Muscle of leg (tissue), 3 donors: ENCODE measurements at regions not wholly inside any gene's neighbourhood (a gene's known extent, or its start where the extent isn't known, plus 50 kb on each side); places are given as distances from the start of the nearest gene placed in this dataset.

Experiments
- DNase-seq: peaks from one replicate; pipeline ENCODE4 v3.0.0; 2013
- H3K27ac ChIP-seq: one replicate; pipeline ENCODE4 v1.5.1; 2013; ENCODE audit warnings: mild to moderate bottlenecking, low read length, control low read depth
- H3K27me3 ChIP-seq: one replicate; pipeline ENCODE4 v1.6.1; 2013; ENCODE audit warnings: low read length; ENCODE audit not compliant: control insufficient read depth, insufficient read depth
- H3K36me3 ChIP-seq: one replicate; pipeline ENCODE4 v1.6.1; 2013; ENCODE audit warnings: low read length; ENCODE audit not compliant: control insufficient read depth, insufficient read depth
- H3K4me1 ChIP-seq: one replicate; pipeline ENCODE4 v1.6.1; 2013; ENCODE audit warnings: low read length; ENCODE audit not compliant: control insufficient read depth, insufficient read depth
- H3K4me3 ChIP-seq: one replicate; pipeline ENCODE4 v1.5.1; 2013; ENCODE audit warnings: low read length, control low read depth
- H3K9me3 ChIP-seq: replicated peaks from 2 replicates; pipeline ENCODE4 v1.6.1; 2013; ENCODE audit warnings: low read depth, low read length; ENCODE audit not compliant: control insufficient read depth
- whole genome bisulfite sequencing: methylation state at CpG from one replicate; pipeline ENCODE4 v1.1.5; 2013; ENCODE audit warnings: missing lambda C conversion rate; ENCODE audit not compliant: insufficient coverage; 5-methylcytosine and 5-hydroxymethylcytosine counted together

DNA sequence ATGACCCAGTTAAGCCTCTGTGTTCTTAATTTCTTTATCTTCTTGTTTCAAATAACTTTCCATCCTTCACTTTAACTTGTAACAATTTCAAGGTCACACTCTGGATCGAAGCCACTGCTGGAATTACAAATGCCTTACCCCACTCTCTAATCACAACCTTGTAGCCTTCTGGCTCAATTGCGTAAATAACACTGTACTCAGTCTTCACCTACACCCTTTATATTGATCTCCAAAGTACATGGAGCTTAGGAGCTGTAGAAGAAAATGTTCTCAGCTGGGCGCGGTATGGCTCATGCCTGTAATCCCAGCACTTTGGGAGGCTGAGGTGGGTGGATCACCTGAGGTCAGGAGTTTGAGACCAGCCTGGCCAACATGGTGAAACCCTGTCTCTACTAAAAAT is 164.3 kb upstream of the NPSR1 start:
- WGBS: no CpG with 5 or more reads among the region's 4 CpGs
- H3K4me1 ChIP-seq: no peaks in the 10 kb centered on the region
- no peak overlapping the region for H3K4me3 ChIP-seq
- no peaks in the 10 kb centered on the region for H3K9me3 ChIP-seq
- H3K27ac ChIP-seq: no peak overlapping the region
- no peak for DNase-seq
- no peaks in the 10 kb centered on the region for H3K36me3 ChIP-seq
- no peaks in the 10 kb centered on the region for H3K27me3 ChIP-seq

DNA sequence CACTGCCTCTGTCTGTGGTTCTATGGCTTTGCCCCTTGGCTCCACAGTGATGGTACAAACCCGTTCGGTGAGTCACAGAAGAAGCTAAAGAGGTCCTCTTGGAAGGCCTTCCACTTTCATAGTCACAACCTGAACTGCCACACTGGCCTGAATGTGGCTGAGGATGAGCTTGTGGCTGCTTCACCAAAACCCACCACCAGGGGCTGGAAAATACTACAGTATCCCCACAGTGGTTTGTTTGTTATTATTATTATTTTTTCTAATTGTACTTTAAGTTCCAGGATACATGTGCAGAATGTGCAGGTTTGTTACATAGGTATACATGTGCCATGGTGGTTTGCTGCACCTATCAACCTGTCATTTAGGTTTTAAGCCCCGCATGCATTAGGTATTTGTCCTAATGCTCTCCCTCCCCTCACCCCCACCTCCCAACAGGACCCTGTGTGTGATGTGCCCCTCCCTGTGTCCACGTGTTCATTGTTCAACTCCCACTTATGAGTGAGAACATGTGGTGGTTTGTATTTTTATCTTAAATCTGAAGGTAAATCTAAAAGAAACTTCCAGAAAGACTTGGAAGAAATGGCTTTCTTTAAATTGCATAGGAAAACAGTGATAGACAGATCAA is 160.8 kb upstream of the NPSR1 start:
- Histone ChIP-seq H3K4me1 (no peaks in the 10 kb centered on the region), H3K27me3 (no peaks in the 10 kb centered on the region), H3K27ac (no peak overlapping the region), H3K9me3 (no peaks in the 10 kb centered on the region), H3K4me3 (no peak overlapping the region), H3K36me3 (no peaks in the 10 kb centered on the region)
- no CpG with 5 or more reads among the region's 4 CpGs for WGBS
- DNase-seq: no peak

DNA sequence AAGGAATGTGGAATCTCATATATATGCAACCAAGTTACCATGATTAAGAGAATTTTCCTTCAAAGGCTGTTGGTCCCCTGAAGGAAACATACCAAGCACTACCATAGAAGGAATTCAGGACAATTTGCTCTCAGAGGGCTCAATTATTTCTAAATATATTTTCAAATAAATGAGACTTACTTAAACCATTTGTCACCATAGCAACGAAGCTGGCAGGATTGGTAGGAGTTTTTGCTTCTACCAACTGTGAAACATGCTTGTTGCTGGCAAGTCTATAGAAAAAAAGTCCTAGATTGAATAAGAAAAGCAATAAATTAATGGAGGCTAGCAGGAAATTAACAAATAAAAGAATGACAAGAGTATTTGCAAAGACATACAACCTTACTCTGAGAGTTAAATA is 156.9 kb upstream of the NPSR1 start:
- no peak for DNase-seq
- H3K9me3 ChIP-seq: no peaks in the 10 kb centered on the region
- H3K4me1 ChIP-seq: no peaks in the 10 kb centered on the region
- no peak overlapping the region for H3K27ac ChIP-seq
- WGBS: no CpG with 5 or more reads among the region's 1 CpG
- H3K4me3 ChIP-seq: no peak overlapping the region
- no peaks in the 10 kb centered on the region for H3K36me3 ChIP-seq
- H3K27me3 ChIP-seq: no peaks in the 10 kb centered on the region

DNA sequence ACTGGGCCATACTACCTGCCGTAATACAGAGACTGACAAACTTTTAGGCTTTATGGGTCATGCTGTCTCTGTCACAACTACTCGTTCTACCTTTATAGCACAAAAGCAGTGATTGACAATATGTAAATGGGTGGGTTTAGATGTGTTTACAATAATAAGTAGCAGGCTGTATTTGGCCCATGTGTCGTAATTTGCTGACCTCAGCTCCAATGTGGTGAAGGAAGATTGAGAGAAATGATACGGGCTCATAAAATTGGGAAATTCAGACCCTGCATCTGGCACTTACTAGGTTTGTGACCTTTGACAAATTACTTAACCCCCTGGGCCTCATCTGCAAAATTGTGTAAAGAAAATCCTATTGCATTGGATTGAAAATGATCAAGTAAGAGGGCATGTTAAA is 150.8 kb upstream of the NPSR1 start:
- whole genome bisulfite sequencing: 100% methylated on average over 1 of the region's 4 CpGs
- Histone ChIP-seq H3K27ac (no peak overlapping the region), H3K4me3 (no peak overlapping the region), H3K27me3 (no peaks in the 10 kb centered on the region), H3K36me3 (no peaks in the 10 kb centered on the region), H3K4me1 (no peaks in the 10 kb centered on the region), H3K9me3 (no peaks in the 10 kb centered on the region)
- no peak for DNase-seq

DNA sequence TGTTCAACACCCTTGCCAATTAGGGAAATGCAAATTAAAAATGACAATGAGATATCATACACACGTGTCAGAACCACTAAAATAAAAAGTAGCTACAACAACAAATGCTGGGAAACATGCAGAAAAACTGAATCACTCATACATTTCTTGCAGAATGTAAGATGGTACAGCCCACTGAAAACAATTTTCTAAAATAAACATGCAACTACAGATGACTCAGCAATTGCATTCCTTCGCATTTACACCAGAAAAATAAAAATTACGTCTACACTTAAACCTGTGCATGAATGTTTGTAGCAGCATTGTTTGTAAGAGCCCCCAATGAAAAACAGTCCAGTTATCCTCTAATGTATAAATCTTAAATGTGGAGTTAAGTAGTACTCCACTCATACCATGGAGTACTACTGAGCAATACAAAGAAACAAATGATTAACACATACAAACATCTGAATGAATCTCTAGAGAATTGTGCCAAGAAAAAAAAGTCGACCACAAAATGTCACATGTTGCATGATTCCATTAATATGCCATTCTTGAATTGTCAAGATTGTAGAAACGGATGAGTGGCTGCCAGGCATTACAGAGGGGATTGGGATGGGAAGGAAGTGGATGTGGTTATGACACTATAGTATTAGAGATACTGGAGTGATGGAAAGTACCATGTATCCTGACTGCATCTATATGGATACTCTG is 134.6 kb upstream of the NPSR1 start:
- no peaks in the 10 kb centered on the region for H3K4me1 ChIP-seq
- 80% methylated on average over 1 of the region's 5 CpGs for WGBS
- H3K27me3 ChIP-seq: no peaks in the 10 kb centered on the region
- no peaks in the 10 kb centered on the region for H3K36me3 ChIP-seq
- H3K9me3 ChIP-seq: peaks cover 7% of the 10 kb centered on the region
- no peak for DNase-seq
- H3K27ac ChIP-seq: no peak overlapping the region
- no peak overlapping the region for H3K4me3 ChIP-seq

DNA sequence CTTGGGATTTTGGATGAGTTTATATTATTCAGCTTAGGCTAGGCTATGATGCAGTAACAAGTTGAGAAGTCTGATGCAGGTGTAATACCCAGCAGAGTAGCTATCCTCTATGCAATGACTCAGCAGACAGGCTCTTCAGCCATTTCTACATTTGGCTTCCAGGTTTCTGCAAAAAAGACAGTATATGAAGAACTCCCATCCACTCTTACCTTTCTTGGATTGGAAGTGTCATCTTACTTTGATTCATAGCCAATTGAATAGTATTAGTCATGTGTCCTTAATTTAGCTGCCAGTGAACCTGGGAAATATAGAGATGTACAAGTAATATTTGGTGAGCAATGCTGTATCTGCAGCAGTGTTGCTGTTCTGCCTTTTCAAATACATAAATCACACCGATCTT is 127.8 kb upstream of the NPSR1 start:
- no CpG with 5 or more reads among the region's 1 CpG for WGBS
- Histone ChIP-seq H3K4me3 (no peak overlapping the region), H3K9me3 (no peaks in the 10 kb centered on the region), H3K27ac (no peak overlapping the region), H3K4me1 (no peaks in the 10 kb centered on the region), H3K27me3 (no peaks in the 10 kb centered on the region), H3K36me3 (no peaks in the 10 kb centered on the region)
- DNase-seq: no peak

DNA sequence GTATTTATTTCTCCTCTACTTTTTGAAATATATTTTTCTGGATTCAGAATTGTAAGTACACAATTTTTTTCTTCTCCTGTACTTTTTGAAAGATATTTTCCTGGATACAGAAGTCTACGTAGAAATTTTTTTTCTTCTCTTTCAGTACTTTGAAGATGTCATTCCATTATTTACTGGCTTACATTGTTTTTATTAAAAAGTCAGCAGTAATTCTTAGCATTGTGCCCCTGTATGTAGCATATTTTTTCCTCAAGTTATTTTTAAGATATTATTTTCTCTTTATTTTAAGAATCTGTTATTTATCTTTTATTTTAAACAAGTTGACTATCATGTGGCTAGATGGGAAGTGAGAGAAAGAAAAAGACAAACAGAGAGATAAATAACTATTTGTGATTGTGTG is 119.0 kb upstream of the NPSR1 start:
- no peak overlapping the region for H3K27ac ChIP-seq
- H3K27me3 ChIP-seq: no peaks in the 10 kb centered on the region
- DNase-seq: no peak
- no peaks in the 10 kb centered on the region for H3K36me3 ChIP-seq
- H3K4me3 ChIP-seq: no peak overlapping the region
- no CpG with 5 or more reads among the region's 1 CpG for WGBS
- peaks cover 7% of the 10 kb centered on the region for H3K9me3 ChIP-seq
- no peaks in the 10 kb centered on the region for H3K4me1 ChIP-seq

DNA sequence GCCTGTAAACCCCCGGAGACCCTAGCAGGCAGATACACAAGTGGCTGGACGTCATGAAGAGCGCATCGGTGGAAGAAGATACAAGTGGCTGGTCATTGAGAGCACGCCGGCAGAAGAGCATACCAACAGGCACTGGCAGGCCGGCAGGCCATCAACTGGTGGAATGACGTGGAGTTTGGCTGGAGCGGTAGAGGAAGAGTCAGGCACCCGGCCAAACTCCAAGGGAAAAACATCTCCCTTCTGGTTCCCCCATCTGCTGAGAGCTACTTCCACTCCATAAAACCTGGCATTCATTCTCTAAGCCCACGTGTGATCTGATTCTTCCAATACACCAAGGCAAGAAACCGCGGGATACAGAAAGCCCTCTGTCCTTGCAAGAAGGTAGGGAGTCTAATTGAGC is 113.4 kb upstream of the NPSR1 start:
- no peaks in the 10 kb centered on the region for H3K4me1 ChIP-seq
- H3K27me3 ChIP-seq: no peaks in the 10 kb centered on the region
- no peak for DNase-seq
- H3K27ac ChIP-seq: no peak overlapping the region
- peaks cover 7% of the 10 kb centered on the region for H3K9me3 ChIP-seq
- H3K36me3 ChIP-seq: no peaks in the 10 kb centered on the region
- WGBS: 88% methylated on average over 7 of the region's 13 CpGs
- H3K4me3 ChIP-seq: no peak overlapping the region

DNA sequence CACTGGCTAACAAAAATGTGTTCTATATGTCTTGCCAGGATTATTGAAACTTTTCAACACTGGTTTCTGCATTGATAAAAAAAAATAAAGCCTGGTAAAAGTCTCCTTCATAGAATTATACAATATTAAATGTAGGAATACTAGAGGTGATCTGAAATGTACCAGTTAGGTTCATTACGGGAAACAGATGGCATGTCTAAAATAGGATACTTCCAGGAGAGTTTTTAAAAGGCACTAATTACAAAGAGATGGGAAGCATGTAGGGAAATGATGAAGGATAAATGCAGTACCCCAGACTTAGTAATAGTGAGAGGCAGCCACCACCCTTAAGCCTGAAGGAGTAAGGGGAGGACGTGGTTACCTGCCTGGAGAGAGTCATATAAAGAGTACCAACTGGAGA is 107.0 kb upstream of the NPSR1 start:
- no peak overlapping the region for H3K4me3 ChIP-seq
- DNase-seq: no peak
- H3K27ac ChIP-seq: no peak overlapping the region
- peaks cover 11% of the 10 kb centered on the region for H3K9me3 ChIP-seq
- no peaks in the 10 kb centered on the region for H3K36me3 ChIP-seq
- H3K27me3 ChIP-seq: no peaks in the 10 kb centered on the region
- no peaks in the 10 kb centered on the region for H3K4me1 ChIP-seq
- whole genome bisulfite sequencing: 78% methylated on average over 1 of the region's 2 CpGs

DNA sequence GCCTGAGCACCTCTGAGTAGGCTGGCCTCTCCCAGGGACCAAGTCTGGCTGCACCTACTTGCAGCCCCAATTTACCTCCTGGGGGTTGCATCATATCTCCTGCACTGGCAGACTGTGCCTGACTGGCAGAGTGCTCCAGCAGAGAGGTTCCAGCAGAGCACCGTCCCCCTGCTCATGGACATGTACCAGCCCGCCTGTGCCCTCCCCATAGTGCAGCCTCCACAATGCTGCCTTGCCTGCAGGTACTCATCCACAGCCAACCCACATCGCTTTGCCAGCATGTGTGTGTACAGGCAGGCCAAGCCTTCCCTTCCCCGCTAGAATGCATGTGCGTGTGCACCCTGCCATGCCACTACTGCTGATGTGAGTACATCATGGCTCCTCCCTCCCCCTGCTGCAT is 105.5 kb upstream of the NPSR1 start:
- DNase-seq: no peak
- Histone ChIP-seq H3K4me1 (no peaks in the 10 kb centered on the region), H3K9me3 (peaks cover 13% of the 10 kb centered on the region), H3K4me3 (no peak overlapping the region), H3K27me3 (no peaks in the 10 kb centered on the region), H3K27ac (no peak overlapping the region), H3K36me3 (no peaks in the 10 kb centered on the region)
- 97% methylated on average over 5 of the region's 5 CpGs for WGBS

DNA sequence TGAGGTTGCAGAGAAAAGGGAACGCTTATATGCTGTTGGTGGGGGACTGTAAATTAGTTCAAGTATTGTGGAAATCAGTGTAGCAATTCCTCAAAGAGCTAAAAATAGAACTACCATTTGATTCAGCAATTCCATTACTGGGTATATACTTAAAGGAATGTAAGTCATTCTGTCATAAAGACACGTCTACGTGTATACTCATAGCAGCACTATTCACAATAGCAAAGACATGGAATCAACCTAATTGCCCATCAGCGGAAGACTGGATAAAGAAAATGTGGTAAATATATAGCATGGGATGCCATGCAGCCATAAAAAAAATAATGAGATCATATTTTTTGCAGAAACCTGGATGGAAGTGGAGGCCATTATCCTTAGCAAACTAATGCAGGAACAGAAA is 100.0 kb upstream of the NPSR1 start:
- no peak overlapping the region for H3K27ac ChIP-seq
- no CpG with 5 or more reads among the region's 4 CpGs for WGBS
- H3K36me3 ChIP-seq: no peaks in the 10 kb centered on the region
- H3K4me1 ChIP-seq: no peaks in the 10 kb centered on the region
- no peak for DNase-seq
- H3K9me3 ChIP-seq: peaks cover 3% of the 10 kb centered on the region
- H3K27me3 ChIP-seq: no peaks in the 10 kb centered on the region
- no peak overlapping the region for H3K4me3 ChIP-seq
